CD4-positive, alpha-beta T cell (primary cell): ENCODE measurements at regions not wholly inside any gene's neighbourhood (a gene's known extent, or its start where the extent isn't known, plus 50 kb on each side); places are given as distances from the start of the nearest gene placed in this dataset.

Source experiments
- ATAC-seq: fragments of 200-7000 bp; cut with Tn5 transposase; one replicate; pipeline ENCODE4 v1.10.0; 2022; ENCODE audit warnings: mild to moderate bottlenecking; ENCODE audit not compliant: poor library complexity
- CTCF ChIA-PET: fragments of 350-600 bp; sonication (Branson Sonifier 250); formaldehyde crosslinking; loops from one replicate; lab custom pipeline; 2021; ENCODE audit warnings: antibody characterized with exemption, inconsistent platforms; lab: Charles Lee
- POLR2A ChIA-PET: fragments of 350-600 bp; sonication (Branson Sonifier 250); formaldehyde crosslinking; loops from one replicate; lab custom pipeline; 2021; ENCODE audit warnings: antibody characterized with exemption, inconsistent platforms; lab: Charles Lee
- DNase-seq, 14 experiments: peaks; one replicate each; pipeline ENCODE4 v3.0.0-alpha.2; 2013 to 2020; ENCODE audit warnings: mixed read lengths in 2 of 14
- H3K27ac ChIP-seq, 2 donors: one replicate each; pipeline versions ENCODE4 v1.5.1 to v1.7.0; 2013; ENCODE audit warnings: low read length in 2 of 2, low read depth in 1 of 2, mild to moderate bottlenecking in 1 of 2
- H3K27me3 ChIP-seq, 2 experiments: 1 replicate in 1 of 2; 2 replicates in 1 of 2; pipeline versions ENCODE4 v1.6.1 to v1.7.0; 2013; ENCODE audit warnings: low read length in 2 of 2, control low read depth in 1 of 2, mild to moderate bottlenecking in 1 of 2, moderate library complexity in 1 of 2; ENCODE audit not compliant: insufficient read depth in 2 of 2, control insufficient read depth in 1 of 2
- H3K36me3 ChIP-seq: one replicate; pipeline ENCODE4 v1.6.1; 2013; ENCODE audit warnings: low read length, control low read depth; ENCODE audit not compliant: insufficient read depth
- H3K4me1 ChIP-seq: one replicate; pipeline ENCODE4 v1.6.1; 2013; ENCODE audit warnings: low read length, control low read depth; ENCODE audit not compliant: insufficient read depth
- H3K4me3 ChIP-seq: one replicate; pipeline ENCODE4 v1.5.1; 2013; ENCODE audit warnings: mild to moderate bottlenecking, low read length, moderate library complexity
- H3K9me3 ChIP-seq, 2 experiments: 1 replicate in 1 of 2; 2 replicates in 1 of 2; pipeline versions ENCODE4 v1.6.1 to v1.7.0; 2013; ENCODE audit warnings: low read length in 2 of 2, mild to moderate bottlenecking in 2 of 2, control low read depth in 1 of 2, moderate library complexity in 1 of 2; ENCODE audit not compliant: control insufficient read depth in 1 of 2, insufficient read depth in 1 of 2
- H3K27ac Mint-ChIP-seq: one replicate; pipeline ENCODE4 v1.8.0; 2020; ENCODE audit warnings: mixed read lengths
- H3K27me3 Mint-ChIP-seq: one replicate; pipeline ENCODE4 v1.8.0; 2021; ENCODE audit warnings: mixed read lengths
- H3K36me3 Mint-ChIP-seq: one replicate; pipeline ENCODE4 v1.8.0; 2021; ENCODE audit warnings: low read depth, mixed read lengths
- H3K4me1 Mint-ChIP-seq: one replicate; pipeline ENCODE4 v1.8.0; 2021; ENCODE audit warnings: low read depth, mixed read lengths
- H3K4me3 Mint-ChIP-seq: one replicate; pipeline ENCODE4 v1.8.0; 2020; ENCODE audit warnings: mild to moderate bottlenecking, mixed read lengths
- H3K9me3 Mint-ChIP-seq: one replicate; pipeline ENCODE4 v1.8.0; 2020; ENCODE audit warnings: mixed read lengths
- CTCF ChIP-seq: fragments of 200-600 bp; IDR thresholded peaks from one replicate; pipeline ENCODE4 v1.8.0; 2022; ENCODE audit warnings: antibody characterized with exemption, mild to moderate bottlenecking
- intact Hi-C, 2 experiments: fragments of 100-400 bp; cut with DNase I in 1 of 2; cut with micrococcal nuclease in 1 of 2; formaldehyde crosslinking; loops; one replicate each; pipeline versions ENCODE4 v1.15.1 to v1.9.0; 2023 to 2025; cut with DNase I, micrococcal nuclease

GRCh38 chr17:71689782-71690181, 431.0 kb upstream of the SOX9 start:
- no peak overlapping the region for H3K27ac Mint-ChIP-seq
- intact Hi-C loops, result no loop called here
- H3K4me1 ChIP-seq, result no peaks in the 10 kb centered on the region

GRCh38 chr17:71699907-71700306, 420.9 kb upstream of the SOX9 start:
- Mint-ChIP-seq H3K4me3 (no peak overlapping the region), H3K4me1 (no peaks in the 10 kb centered on the region), H3K27me3 (no peaks in the 10 kb centered on the region), H3K9me3 (peaks cover 11% of the 10 kb centered on the region), H3K36me3 (no peaks in the 10 kb centered on the region), H3K27ac (no peak overlapping the region)
- H3K36me3 ChIP-seq, result no peaks in the 10 kb centered on the region
- H3K27me3 ChIP-seq, result no peaks in the 10 kb centered on the region
- no peak for DNase-seq
- ChIA-PET CTCF (no interaction called here), POLR2A (no interaction called here)
- no peak for ATAC-seq
- no peak overlapping the region for H3K27ac ChIP-seq
- no peaks in the 10 kb centered on the region for H3K4me1 ChIP-seq
- peaks cover 0 to 12% of the 10 kb centered on the region in 2 experiments for H3K9me3 ChIP-seq
- intact Hi-C loops, result no loop called here
- TF ChIP-seq CTCF, result no peak
- no peak overlapping the region for H3K4me3 ChIP-seq

More at GRCh38 chr17:71689782-71690181, 431.0 kb upstream of the SOX9 start:
- H3K9me3 ChIP-seq, result peaks cover 0 to 4% of the 10 kb centered on the region in 2 experiments
- no peak for TF ChIP-seq CTCF
- no peak overlapping the region for H3K27ac ChIP-seq
- DNase-seq (no peak), ATAC-seq (no peak)
- H3K36me3 Mint-ChIP-seq, result no peaks in the 10 kb centered on the region
- H3K4me3 ChIP-seq, result no peak overlapping the region
- CTCF ChIA-PET, result no interaction called here
- H3K4me1 Mint-ChIP-seq, result no peaks in the 10 kb centered on the region
- H3K27me3 Mint-ChIP-seq, result no peaks in the 10 kb centered on the region
- POLR2A ChIA-PET, result no interaction called here
- peaks cover 3% of the 10 kb centered on the region for H3K9me3 Mint-ChIP-seq
- no peak overlapping the region for H3K4me3 Mint-ChIP-seq
- no peaks in the 10 kb centered on the region for H3K27me3 ChIP-seq
- no peaks in the 10 kb centered on the region for H3K36me3 ChIP-seq

GRCh38 chr17:71703701-71704100, 417.1 kb upstream of the SOX9 start:
- no peaks in the 10 kb centered on the region for H3K27me3 ChIP-seq
- H3K4me3 ChIP-seq, result no peak overlapping the region
- Mint-ChIP-seq H3K9me3 (peaks cover 16% of the 10 kb centered on the region), H3K27ac (no peak overlapping the region), H3K36me3 (no peaks in the 10 kb centered on the region), H3K4me3 (no peak overlapping the region), H3K27me3 (no peaks in the 10 kb centered on the region), H3K4me1 (no peaks in the 10 kb centered on the region)
- intact Hi-C loops, result no loop called here
- ATAC-seq (no peak), DNase-seq (no peak)
- H3K9me3 ChIP-seq, result peaks cover 0 to 9% of the 10 kb centered on the region in 2 experiments
- no peaks in the 10 kb centered on the region for H3K36me3 ChIP-seq
- POLR2A ChIA-PET, result no interaction called here
- no peak overlapping the region for H3K27ac ChIP-seq
- CTCF ChIA-PET, result no interaction called here
- no peak for TF ChIP-seq CTCF
- H3K4me1 ChIP-seq, result no peaks in the 10 kb centered on the region
